Esophagus squamous epithelium (tissue), 4 donors: ENCODE measurements at regions not wholly inside any gene's neighbourhood (a gene's known extent, or its start where the extent isn't known, plus 50 kb on each side); places are given as distances from the start of the nearest gene placed in this dataset.

Experiments used
- POLR2A ChIP-seq, 4 donors: fragments of 450-650 bp; IDR thresholded peaks; one replicate each; pipeline ENCODE4 v1.6.1; 2017; ENCODE audit warnings: antibody characterized with exemption in 4 of 4, mild to moderate bottlenecking in 4 of 4, moderate library complexity in 3 of 4
- TF ChIP-seq, protein P1 (sequence below), 6 experiments: fragments of 450-650 bp in 4 of 6; fragments of 200-600 bp in 2 of 6; sonication (generic) in 2 of 6; IDR thresholded peaks; one replicate each; pipeline ENCODE4 v1.5.1; 2016 to 2019; ENCODE audit warnings: antibody characterized with exemption in 6 of 6, mild to moderate bottlenecking in 4 of 6, moderate library complexity in 4 of 6

DNA sequence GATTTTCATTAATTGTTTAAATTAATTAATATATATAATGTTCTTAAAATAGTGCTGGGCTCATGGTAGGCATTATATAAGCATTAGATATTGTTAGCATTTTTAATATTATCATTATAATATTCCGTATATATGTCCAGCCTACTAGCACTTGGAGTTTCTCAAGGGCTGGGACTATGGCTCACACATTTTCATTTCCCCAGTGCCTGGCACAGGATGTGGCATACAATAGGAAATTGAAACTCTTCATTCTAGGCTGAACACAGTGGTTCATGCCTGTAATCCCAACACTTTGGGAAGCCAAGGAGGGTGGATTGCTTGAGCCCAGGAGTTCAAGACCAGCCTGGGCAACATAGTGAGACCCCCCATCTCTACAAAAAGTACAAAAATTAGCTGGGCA is 170.4 kb downstream of the RSL24D1 start:
- TF ChIP-seq, protein P1, sequence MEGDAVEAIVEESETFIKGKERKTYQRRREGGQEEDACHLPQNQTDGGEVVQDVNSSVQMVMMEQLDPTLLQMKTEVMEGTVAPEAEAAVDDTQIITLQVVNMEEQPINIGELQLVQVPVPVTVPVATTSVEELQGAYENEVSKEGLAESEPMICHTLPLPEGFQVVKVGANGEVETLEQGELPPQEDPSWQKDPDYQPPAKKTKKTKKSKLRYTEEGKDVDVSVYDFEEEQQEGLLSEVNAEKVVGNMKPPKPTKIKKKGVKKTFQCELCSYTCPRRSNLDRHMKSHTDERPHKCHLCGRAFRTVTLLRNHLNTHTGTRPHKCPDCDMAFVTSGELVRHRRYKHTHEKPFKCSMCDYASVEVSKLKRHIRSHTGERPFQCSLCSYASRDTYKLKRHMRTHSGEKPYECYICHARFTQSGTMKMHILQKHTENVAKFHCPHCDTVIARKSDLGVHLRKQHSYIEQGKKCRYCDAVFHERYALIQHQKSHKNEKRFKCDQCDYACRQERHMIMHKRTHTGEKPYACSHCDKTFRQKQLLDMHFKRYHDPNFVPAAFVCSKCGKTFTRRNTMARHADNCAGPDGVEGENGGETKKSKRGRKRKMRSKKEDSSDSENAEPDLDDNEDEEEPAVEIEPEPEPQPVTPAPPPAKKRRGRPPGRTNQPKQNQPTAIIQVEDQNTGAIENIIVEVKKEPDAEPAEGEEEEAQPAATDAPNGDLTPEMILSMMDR (IDR thresholded peaks at IDR 0.05) = no peak
- TF ChIP-seq POLR2A (IDR thresholded peaks at IDR 0.05) = no peak
